Smooth muscle cell (in vitro differentiated cells): ENCODE measurements at regions not wholly inside any gene's neighbourhood (a gene's known extent, or its start where the extent isn't known, plus 50 kb on each side); places are given as distances from the start of the nearest gene placed in this dataset.

Source experiments
- DNase-seq: peaks from one replicate; lab custom pipeline; 2025; ENCODE audit not compliant: unreplicated experiment; lab: John Stamatoyannopoulos, UW
- H2AFZ ChIP-seq: fragments of 200-600 bp; sonication (generic); 2 replicates; pipeline ENCODE4 v1.6.0; 2016; ENCODE audit warnings: antibody characterized with exemption, low read depth, mild to moderate bottlenecking
- H3F3A ChIP-seq: fragments of 200-600 bp; sonication (generic); 2 replicates; pipeline ENCODE4 v1.6.0; 2017; ENCODE audit warnings: antibody characterized with exemption, low read depth
- H3K27ac ChIP-seq: fragments of 200-600 bp; sonication (generic); 2 replicates; pipeline ENCODE4 v1.5.1; 2016; ENCODE audit warnings: low read depth, mild to moderate bottlenecking
- H3K27me3 ChIP-seq: fragments of 200-600 bp; sonication (generic); 2 replicates; pipeline ENCODE4 v1.6.1; 2016; ENCODE audit warnings: low read depth, mild to moderate bottlenecking
- H3K36me3 ChIP-seq: fragments of 200-600 bp; sonication (generic); 2 replicates; pipeline ENCODE4 v1.5.1; 2016; ENCODE audit warnings: low read depth
- H3K4me1 ChIP-seq: fragments of 200-600 bp; sonication (generic); 2 replicates; pipeline ENCODE4 v1.5.1; 2016; ENCODE audit warnings: low read depth
- H3K4me2 ChIP-seq: fragments of 200-600 bp; sonication (generic); 2 replicates; pipeline ENCODE4 v1.6.0; 2016; ENCODE audit warnings: mild to moderate bottlenecking
- H3K4me3 ChIP-seq: fragments of 200-600 bp; sonication (generic); 2 replicates; pipeline ENCODE4 v1.5.1; 2016; ENCODE audit warnings: mild to moderate bottlenecking
- H3K79me2 ChIP-seq: fragments of 200-600 bp; sonication (generic); 2 replicates; pipeline ENCODE4 v1.6.0; 2016; ENCODE audit warnings: low read depth, mild to moderate bottlenecking
- H3K9ac ChIP-seq: fragments of 200-600 bp; sonication (generic); 2 replicates; pipeline ENCODE4 v1.6.0; 2016; ENCODE audit warnings: low read depth
- H3K9me3 ChIP-seq: fragments of 200-600 bp; sonication (generic); replicated peaks from 2 replicates; pipeline ENCODE4 v1.5.1; 2016; ENCODE audit warnings: low read depth
- H4K20me1 ChIP-seq: fragments of 200-600 bp; sonication (generic); 2 replicates; pipeline ENCODE4 v1.6.0; 2016; ENCODE audit warnings: low read depth
- WGBS: methylation state at CpG from one replicate; pipeline ENCODE4 v1.1.7; 2016; ENCODE audit warnings: low lambda C conversion rate; 5-methylcytosine and 5-hydroxymethylcytosine counted together
- TF ChIP-seq, protein P1 (sequence below): fragments of 200-600 bp; sonication (generic); IDR thresholded peaks from 2 replicates; pipeline ENCODE4 v1.5.1; 2017; ENCODE audit warnings: borderline replicate concordance, mild to moderate bottlenecking, antibody characterized with exemption; ENCODE audit not compliant: insufficient read depth, poor library complexity, severe bottlenecking

DNA sequence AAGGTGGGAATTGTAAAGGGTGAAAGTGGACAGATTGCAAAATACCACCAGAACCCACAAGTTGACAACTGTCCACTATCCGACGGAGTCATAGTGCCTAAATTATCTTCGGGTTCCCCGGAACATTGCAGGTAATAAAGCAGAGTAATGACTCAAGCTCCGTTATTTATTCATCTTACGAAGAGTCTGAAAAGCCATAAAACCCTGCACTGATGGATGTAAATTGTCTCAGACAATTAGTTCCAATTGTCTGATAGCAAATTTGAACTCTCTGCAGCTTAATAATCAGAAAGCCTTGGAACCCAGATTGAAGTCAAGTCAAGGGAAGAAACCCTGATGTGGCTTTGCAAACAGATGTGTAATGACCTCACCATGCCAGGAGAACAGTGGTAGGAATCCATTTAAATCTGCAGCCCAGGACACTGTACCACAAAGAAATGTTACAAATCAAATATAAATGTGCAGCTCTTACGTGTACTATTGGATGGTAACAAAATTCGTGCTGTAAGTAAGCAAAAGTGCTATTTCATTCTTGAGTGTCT, 437.3 kb upstream of the SOX11 start:
- H2AFZ ChIP-seq: no peak overlapping the region
- no peaks in the 10 kb centered on the region for H3K27me3 ChIP-seq
- no peaks in the 10 kb centered on the region for H3K36me3 ChIP-seq
- no peak for DNase-seq
- H3K4me3 ChIP-seq: no peak overlapping the region
- no peak overlapping the region for H3K27ac ChIP-seq
- TF ChIP-seq, protein P1, sequence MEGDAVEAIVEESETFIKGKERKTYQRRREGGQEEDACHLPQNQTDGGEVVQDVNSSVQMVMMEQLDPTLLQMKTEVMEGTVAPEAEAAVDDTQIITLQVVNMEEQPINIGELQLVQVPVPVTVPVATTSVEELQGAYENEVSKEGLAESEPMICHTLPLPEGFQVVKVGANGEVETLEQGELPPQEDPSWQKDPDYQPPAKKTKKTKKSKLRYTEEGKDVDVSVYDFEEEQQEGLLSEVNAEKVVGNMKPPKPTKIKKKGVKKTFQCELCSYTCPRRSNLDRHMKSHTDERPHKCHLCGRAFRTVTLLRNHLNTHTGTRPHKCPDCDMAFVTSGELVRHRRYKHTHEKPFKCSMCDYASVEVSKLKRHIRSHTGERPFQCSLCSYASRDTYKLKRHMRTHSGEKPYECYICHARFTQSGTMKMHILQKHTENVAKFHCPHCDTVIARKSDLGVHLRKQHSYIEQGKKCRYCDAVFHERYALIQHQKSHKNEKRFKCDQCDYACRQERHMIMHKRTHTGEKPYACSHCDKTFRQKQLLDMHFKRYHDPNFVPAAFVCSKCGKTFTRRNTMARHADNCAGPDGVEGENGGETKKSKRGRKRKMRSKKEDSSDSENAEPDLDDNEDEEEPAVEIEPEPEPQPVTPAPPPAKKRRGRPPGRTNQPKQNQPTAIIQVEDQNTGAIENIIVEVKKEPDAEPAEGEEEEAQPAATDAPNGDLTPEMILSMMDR: no peak
- H3K9ac ChIP-seq: no peak overlapping the region
- no peaks in the 10 kb centered on the region for H3F3A ChIP-seq
- no peaks in the 10 kb centered on the region for H3K79me2 ChIP-seq
- H3K4me1 ChIP-seq: no peaks in the 10 kb centered on the region
- no peaks in the 10 kb centered on the region for H4K20me1 ChIP-seq
- H3K4me2 ChIP-seq: no peak overlapping the region
- no peaks in the 10 kb centered on the region for H3K9me3 ChIP-seq
- 74% methylated on average over 8 of the region's 8 CpGs for WGBS

DNA sequence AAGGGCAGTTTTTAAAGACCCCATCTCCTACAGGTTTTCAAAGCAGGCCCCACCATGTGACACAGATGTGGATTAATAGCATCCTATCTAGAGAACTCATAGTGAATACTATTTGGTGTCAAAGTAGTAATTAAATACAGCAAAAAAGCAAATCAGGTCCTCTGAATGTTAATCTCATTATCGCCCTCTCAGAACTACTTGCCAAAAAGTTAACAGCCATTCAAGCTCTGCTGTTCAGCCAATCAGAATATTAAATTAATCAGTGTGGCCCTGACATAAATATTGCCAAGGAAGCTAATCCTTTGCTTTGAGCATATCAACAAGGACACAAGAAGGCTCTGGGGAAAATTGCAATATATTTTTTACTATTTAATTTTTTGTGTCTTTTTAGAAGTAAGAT, 428.9 kb upstream of the SOX11 start:
- no peak for DNase-seq
- Histone ChIP-seq H3K4me3 (no peak overlapping the region), H3K36me3 (no peaks in the 10 kb centered on the region), H3K4me2 (no peak overlapping the region), H4K20me1 (no peaks in the 10 kb centered on the region), H3K9ac (no peak overlapping the region), H3F3A (no peaks in the 10 kb centered on the region), H3K4me1 (no peaks in the 10 kb centered on the region), H2AFZ (no peak overlapping the region), H3K27me3 (no peaks in the 10 kb centered on the region), H3K9me3 (no peaks in the 10 kb centered on the region), H3K79me2 (no peaks in the 10 kb centered on the region), H3K27ac (no peak overlapping the region)
- WGBS: 95% methylated on average over 1 of the region's 1 CpG
- TF ChIP-seq, protein P1: no peak

DNA sequence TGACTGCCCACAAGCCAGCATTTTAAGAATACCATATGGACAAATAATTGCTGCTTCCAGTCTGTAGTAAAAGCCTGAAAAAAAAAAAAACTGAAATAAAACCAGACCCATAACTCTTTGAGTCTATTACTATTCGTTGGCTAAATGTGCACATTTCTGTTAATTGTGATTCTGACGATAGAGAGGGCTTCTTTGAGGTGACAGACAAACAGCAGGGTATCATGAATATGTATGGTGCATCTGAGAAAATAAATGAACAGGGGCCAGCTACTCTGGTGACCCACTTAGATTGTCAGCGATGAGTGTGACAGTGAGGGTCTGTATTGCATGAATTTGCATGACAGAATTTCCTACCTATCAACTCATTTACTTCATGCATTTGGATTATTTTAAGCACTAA, 427.8 kb upstream of the SOX11 start:
- Histone ChIP-seq H3K9ac (no peak overlapping the region), H3K4me2 (no peak overlapping the region), H4K20me1 (no peaks in the 10 kb centered on the region), H3K4me3 (no peak overlapping the region), H2AFZ (no peak overlapping the region), H3K27me3 (no peaks in the 10 kb centered on the region), H3K9me3 (no peaks in the 10 kb centered on the region), H3K4me1 (no peaks in the 10 kb centered on the region), H3K79me2 (no peaks in the 10 kb centered on the region), H3F3A (no peaks in the 10 kb centered on the region), H3K27ac (no peak overlapping the region), H3K36me3 (no peaks in the 10 kb centered on the region)
- TF ChIP-seq, protein P1: no peak
- DNase-seq: no peak
- WGBS: 84% methylated on average over 3 of the region's 3 CpGs

DNA sequence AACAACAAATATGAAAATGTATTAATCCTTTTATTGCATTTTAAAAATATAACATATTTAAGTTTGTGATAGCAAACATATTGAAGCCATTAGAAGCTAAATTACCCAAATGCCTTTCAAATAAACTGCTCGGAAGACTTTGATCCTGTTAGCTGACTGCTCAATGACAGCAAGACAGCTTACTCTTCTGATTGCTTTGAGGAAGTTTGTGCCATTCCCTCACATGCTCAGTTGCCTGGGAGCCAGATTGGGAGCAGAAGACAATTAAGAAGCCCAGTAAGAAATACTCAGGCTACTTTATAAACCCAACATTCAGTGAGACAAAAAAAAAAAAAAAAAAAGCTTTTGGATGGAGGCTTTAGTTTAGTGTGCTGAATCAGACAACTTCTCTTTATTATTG, 407.1 kb upstream of the SOX11 start:
- no peaks in the 10 kb centered on the region for H4K20me1 ChIP-seq
- no peak overlapping the region for H3K4me3 ChIP-seq
- H3K4me1 ChIP-seq: no peaks in the 10 kb centered on the region
- no peaks in the 10 kb centered on the region for H3K9me3 ChIP-seq
- H3K27ac ChIP-seq: no peak overlapping the region
- no peaks in the 10 kb centered on the region for H3F3A ChIP-seq
- no peak overlapping the region for H3K9ac ChIP-seq
- no peaks in the 10 kb centered on the region for H3K79me2 ChIP-seq
- H3K36me3 ChIP-seq: no peaks in the 10 kb centered on the region
- WGBS: 81% methylated on average over 1 of the region's 1 CpG
- no peak overlapping the region for H2AFZ ChIP-seq
- H3K27me3 ChIP-seq: no peaks in the 10 kb centered on the region
- TF ChIP-seq, protein P1: no peak
- no peak for DNase-seq
- H3K4me2 ChIP-seq: no peak overlapping the region
